ENCODE measurements at regions not wholly inside any gene's neighbourhood (a gene's known extent, or its start where the extent isn't known, plus 50 kb on each side); places are given as distances from the start of the nearest gene placed in this dataset.

GRCh38 chr4:100630341-100630740 is 112.5 kb upstream of the EMCN start:
- H3T11ph ChIP-seq (ENCODE audit: low read length) = no peak overlapping the region
- no peak overlapping the region for H2AK5ac ChIP-seq (ENCODE audit: insufficient read length, low read length)
- H4K8ac ChIP-seq (replicated peaks; ENCODE audit: insufficient read length, low read depth, low read length) = no peak overlapping the region
- H3K14ac ChIP-seq (ENCODE audit: insufficient read depth, low read length) = no peak overlapping the region
- no peak overlapping the region for H4K91ac ChIP-seq (ENCODE audit: insufficient read length, low read depth, low read length)
- Mint-ChIP-seq H3K9me3 (peaks cover 0 to 4% of the 10 kb centered on the region in 2 experiments; a peak in 2 of 5 replicates), H3K4me3 (no peak overlapping the region), H3K36me3 (ENCODE audit: insufficient read depth in 1 of 3, low read depth in 3 of 3) (peaks cover 0 to 4% (median 0%) of the 10 kb centered on the region in 3 experiments; a peak in 3 of 7 replicates), H3K27me3 (ENCODE audit: low read depth) (no peaks in the 10 kb centered on the region), H3K4me1 (no peaks in the 10 kb centered on the region), H3K27ac (no peak overlapping the region)
- no peak for TF ChIP-seq CTCF (conservative IDR thresholded peaks at IDR 0.05)
- no peaks in the 10 kb centered on the region for H3K79me1 ChIP-seq (ENCODE audit: insufficient read depth, low read depth, low read length, poor library complexity, severe bottlenecking)
- no peak overlapping the region for H3K23ac ChIP-seq (ENCODE audit: insufficient read length, low read depth, low read length)
- no peaks in the 10 kb centered on the region for H3K27me3 ChIP-seq (ENCODE audit: insufficient read depth, low read length)
- H3K23me2 ChIP-seq (ENCODE audit: insufficient read length, low read depth, low read length, poor library complexity, severe bottlenecking) = no peaks in the 10 kb centered on the region
- no peak overlapping the region for H3K18ac ChIP-seq (ENCODE audit: insufficient read length, low read depth, low read length)
- H3K4me1 ChIP-seq (ENCODE audit: insufficient read depth, low read length) = no peaks in the 10 kb centered on the region
- H3K56ac ChIP-seq (ENCODE audit: insufficient read length, low read depth, low read length) = no peak overlapping the region
- H2BK120ac ChIP-seq (ENCODE audit: low read depth, low read length, poor library complexity, severe bottlenecking) = no peak overlapping the region
- no peak overlapping the region for H2BK15ac ChIP-seq (ENCODE audit: low read depth, low read length)
- no peak overlapping the region for H3K27ac ChIP-seq (ENCODE audit: insufficient read length, low read depth, low read length)
- no peak overlapping the region for H3K4me2 ChIP-seq (ENCODE audit: insufficient read depth, insufficient read length, low read length)
- H3K9ac ChIP-seq (ENCODE audit: extremely low read depth, insufficient read length, low read length) = no peak overlapping the region
- no peak overlapping the region for H2AFZ ChIP-seq (ENCODE audit: low read length)
- no peak overlapping the region for H3K4ac ChIP-seq (ENCODE audit: low read depth, low read length)
- no peaks in the 10 kb centered on the region for H4K20me1 ChIP-seq (ENCODE audit: control insufficient read depth, insufficient read depth, insufficient read length)
- H2BK12ac ChIP-seq (ENCODE audit: insufficient read length, low read depth, low read length) = no peak overlapping the region
- no peak for DNase-seq
- H2BK20ac ChIP-seq (ENCODE audit: low read depth, low read length, poor library complexity, severe bottlenecking) = no peak overlapping the region
- H4K5ac ChIP-seq (ENCODE audit: insufficient read length, low read depth, low read length) = no peak overlapping the region
- H3K9me3 ChIP-seq (ENCODE audit: control insufficient read depth, low read depth, low read length) = no peaks in the 10 kb centered on the region
- H2BK5ac ChIP-seq (ENCODE audit: insufficient read length, low read length) = no peak overlapping the region
- no peaks in the 10 kb centered on the region for H3K79me2 ChIP-seq (ENCODE audit: insufficient read depth, low read length)

Data from H9 (cell line).